Daoy (cell line): ENCODE measurements at regions not wholly inside any gene's neighbourhood (a gene's known extent, or its start where the extent isn't known, plus 50 kb on each side); places are given as distances from the start of the nearest gene placed in this dataset.
"Not testable (repeated sequence)": the region's sequence is repeated elsewhere in the genome, so short reads cannot be mapped to it uniquely, and the experiment has no call there.

Experiments used
- DNase-seq: peaks from one replicate; pipeline ENCODE4 v3.0.0-alpha.2; 2015; ENCODE audit warnings: low read depth

DNA sequence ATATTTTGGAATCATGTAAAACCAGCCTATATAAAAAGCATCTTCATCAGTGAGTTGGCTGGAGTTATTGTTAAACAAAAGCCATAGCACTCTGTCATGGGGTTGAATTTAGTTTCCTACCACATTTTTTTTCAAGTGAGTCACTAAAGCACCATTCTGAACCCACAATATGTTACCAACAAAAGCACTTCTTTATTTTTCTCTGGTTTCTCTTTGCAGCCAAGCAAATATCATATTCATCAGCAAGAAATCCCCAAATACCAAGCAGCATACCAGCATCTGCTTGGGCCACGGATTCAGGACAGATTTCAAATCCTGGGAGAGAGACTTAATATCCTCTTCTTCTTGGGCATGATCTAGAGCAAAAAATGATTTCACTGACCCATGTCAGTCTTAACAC lies 441.4 kb downstream of the BCKDHB start:
- DNase-seq, result peak; percentile 62

DNA sequence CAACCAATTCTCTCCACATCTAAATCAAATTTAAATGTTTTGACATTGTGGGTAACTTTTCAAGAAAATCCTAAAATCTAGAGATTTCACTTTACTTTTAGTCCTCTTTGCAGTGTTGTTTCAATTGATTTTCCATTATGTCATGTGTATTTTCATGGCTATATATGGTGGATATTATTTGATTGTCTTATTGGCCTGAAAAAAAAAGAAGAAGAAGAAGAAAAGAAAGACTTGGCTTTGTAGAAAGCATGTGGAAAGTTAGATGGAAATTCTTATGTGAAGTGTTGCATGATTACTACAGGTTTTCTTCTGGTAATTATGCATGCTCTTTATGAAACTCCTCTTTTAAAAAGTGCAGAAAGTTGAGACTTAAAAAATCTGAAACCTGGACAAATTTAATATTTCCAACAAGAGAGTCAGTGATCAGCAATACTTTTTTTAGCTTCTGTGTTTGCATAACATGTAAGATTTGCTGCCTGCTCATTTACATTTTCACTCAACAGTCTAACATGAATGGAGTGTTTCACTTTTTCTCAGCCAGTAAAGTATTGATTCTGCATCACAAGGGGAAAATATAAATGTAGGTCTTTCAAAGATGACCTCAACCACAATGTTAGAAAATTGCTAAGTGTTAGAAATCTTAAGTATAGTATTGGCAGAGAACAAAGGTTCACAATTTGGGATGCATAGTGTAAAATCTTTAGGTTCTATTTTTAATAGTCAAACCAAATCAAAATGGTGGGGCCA lies 438.7 kb downstream of the BCKDHB start:
- no peak for DNase-seq

DNA sequence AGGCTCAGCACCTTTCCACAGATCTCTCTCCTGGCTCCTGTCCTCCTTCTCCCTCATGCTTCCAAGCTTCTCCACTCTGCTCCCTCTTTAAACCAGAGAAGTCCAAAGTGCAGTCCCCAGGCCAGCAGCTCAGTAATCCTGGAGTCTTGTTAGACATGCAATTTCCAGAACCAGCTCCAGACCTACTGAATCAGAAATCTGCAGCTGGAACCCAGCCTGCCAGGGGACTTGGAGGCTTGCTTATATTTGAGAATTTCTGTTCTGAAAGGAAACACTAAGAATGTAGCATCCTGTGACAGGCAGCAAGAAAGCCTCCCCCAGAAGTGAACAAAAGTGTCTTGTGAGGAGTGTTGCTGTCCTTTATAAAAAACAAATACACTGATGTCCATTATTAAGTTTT lies 438.1 kb downstream of the BCKDHB start:
- DNase-seq, result no peak

DNA sequence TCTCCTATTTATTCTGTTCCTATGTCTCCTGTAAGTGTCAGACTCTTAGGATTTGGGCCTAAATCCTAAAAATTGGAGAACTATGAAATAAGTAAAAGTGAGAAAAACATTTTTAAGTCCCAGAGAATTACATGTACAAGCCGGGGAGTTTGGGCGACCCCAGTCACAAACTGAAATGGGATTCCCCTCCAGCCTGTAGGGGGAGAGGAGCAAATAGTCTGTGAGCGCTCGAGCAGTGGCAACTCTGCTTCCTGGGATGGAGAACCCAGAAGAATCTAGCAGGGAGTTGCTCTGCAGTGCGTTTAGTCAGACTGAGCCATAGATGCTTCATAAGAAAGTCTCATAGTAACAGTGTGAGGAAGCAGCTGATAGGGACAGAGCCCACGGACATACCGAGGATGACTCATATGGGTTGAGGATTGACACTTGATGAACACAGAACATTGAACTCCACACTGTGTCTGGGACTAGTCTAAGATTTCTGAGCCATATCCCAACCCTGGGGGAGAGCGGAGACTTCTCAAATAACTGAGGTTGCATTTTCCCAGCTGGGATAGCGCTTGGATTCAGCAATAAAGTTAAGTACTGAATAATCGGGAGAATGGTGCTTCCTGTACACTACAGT lies 437.2 kb downstream of the BCKDHB start:
- DNase-seq, result peak; percentile 69

DNA sequence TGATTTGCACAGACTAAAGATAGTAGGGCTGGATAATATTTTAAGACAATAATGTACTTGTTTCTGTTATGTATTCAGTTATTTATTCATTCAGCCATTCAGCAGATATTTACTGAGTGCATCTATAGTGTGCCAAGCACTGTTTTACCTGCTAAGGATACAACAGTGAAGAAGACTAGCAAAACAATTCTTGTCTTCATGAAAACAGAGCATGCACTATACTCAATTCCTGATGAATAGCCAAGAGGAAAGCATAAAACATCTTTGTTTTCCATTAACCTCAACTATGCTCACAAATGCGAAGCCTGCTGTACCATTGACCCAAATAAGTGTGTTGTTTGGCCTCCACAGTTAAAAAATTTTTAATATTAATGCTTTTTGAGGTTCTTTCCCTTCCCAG lies 436.7 kb downstream of the BCKDHB start:
- DNase-seq, result no peak

DNA sequence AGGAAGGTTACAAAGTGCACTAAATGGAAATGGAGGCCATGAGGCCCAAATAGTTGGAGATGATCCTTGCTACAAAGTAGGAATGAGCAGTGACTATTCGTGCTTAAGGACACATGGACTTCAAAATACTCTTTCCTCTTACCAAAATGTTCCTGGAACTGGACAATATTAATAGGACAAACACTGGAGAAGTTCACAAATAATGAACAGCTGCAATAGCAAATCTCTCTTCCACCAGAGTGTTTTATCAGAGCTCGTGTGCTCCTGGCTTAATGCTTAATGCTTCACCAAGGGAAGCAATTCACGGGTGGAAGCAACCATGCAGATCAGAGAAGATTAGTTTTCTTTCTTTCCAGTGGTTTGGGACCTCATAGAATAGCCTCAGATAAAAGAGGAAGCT lies 435.4 kb downstream of the BCKDHB start:
- DNase-seq, result no peak

DNA sequence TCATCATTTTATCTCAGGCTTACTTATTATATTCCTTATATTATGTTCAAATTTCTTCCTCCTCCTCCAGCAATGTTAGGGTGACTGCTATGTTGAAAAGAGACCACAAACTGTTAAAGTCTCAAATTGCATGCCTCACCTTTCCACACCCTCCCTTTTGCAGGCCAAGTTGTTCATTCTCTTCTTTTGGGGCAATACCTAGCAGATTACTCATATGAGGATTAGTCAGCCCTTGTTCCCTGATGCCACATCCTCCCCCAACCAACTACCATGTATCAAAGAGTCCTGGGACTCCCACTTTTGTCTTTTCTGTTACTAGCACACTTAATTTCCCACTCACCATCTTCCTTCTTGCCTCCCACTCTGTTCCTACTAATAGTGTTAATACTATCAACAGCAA lies 434.7 kb downstream of the BCKDHB start:
- peak; percentile 90 for DNase-seq

DNA sequence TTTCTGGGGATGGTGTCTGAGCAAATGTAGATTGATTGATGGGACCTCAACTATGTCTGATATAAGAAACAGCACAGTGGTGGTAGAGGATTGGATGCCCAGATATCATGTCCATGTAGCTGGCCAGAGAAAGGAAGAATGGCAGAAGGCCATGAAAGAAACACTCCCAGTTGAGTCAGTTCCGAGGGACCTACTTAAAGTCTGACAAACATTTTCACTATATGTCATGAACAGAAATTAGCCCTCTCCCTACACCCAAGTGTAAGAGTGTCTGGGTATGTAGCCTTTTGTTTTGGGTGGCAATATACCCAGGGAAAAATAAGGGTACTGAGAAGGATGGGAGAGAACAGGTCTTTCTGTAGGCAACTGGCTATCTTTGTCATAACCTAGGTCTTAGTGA lies 434.2 kb downstream of the BCKDHB start:
- DNase-seq, result peak; percentile 20

DNA sequence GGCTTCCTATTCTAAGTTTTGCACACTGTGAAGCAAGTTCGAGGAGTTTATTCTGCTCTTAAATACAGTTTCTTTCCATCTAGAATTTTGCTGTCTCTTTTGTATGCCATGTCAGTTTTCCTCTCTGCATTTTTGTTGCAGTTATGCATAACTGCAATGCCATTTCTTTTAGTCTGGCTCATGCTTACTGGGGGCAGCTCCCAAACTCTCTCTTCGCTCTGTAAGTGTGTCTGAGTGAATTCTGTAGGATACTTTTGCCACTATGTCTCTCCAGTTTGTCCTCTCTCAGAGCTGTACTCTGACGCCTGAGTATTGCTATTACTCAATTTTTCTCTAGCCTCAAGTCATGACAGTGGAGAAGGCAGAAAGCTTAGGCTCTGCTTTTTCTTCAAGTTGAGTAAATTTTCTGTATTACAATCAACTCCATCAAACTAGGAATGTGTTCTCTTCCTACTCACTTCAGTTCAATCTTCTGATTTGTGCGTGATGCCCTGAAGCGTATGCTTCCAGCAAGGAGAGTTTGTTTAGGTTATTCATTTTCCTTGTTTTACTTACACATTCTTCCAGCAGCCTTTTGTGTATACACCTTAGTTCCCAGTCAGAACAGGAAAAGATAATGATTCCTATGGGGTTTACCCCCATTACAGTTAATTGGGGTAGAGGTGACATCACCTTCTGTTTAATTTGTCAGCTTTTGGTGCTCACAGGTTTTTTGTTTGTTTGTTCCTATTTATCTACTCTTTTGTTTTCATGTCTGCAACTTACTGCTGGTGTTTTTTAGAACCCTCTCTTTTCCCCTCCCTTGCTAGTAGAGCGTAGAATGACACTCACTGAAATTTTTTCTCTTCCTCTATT lies 430.9 kb downstream of the BCKDHB start:
- no peak for DNase-seq

DNA sequence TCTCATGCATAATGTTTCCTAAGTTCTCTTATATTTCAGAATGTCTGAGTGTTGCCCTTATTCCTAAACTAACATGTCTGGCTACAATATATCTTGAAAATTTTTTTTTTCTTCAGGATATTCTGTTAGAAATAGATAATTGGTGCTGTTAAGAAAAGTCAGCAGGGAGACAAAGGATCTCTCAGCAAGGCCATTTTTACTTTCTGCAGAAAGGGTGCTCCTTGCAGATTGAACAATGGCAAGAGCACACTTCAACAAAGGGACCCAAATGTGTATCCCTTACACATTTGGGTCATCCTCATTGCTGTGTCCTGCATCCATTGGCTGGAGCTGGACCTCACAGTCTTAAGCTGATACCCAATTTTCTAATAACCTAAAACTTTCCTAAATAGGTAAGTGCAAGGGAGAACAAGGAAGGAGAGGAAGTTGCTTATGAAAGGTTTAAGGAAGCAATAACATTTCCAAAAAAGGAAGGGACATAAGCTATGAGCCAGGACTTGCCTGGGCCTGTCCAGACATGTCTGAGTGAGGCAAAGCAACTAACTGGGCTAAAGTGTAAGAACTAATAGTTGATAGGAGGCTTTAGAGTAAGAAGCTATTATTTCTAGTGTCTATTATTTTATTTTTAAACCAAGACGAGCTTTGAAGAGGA lies 429.6 kb downstream of the BCKDHB start:
- DNase-seq, result no peak

DNA sequence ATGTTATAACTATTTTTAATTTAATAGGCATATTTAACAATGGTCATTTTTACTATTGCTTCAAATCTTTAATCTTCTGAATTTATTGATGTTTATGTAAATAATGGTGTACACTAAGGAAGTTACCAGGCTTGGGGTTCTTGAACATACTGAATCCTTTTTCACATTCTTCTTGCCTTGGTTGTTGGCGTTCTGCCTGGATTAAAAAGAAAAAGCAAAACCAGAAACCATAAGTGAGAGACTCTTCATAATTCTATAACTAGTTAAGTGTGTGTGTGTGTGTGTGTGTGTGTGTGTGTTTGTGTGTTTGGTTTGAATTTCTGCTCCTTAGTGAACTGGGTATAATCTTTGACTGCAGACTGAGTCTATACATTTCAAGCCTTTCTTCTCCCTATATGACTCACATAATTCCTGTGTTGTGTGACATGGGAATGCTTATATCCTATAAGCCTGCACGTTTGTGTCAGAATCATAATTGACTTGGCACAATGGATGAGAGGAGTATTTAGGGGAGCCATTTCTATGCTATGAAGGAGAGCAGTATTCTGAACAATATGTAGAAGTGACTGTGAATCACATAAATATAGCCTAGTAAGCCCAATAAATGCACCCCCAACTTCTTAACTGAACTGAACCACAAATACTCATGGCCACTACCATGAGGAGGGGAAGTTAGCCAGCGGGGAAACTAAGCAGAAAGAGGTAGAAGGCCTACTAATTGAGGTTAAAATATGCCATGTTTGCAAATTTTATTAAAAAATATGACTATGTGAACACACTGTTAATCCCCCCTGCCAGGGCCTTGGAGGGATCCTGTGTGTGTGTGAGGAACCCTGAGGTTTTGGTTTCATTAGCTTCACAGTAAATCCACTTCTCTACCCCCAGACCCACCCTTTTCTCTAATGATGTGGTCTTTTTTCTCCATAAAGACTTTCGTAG lies 425.5 kb downstream of the BCKDHB start:
- no peak for DNase-seq

DNA sequence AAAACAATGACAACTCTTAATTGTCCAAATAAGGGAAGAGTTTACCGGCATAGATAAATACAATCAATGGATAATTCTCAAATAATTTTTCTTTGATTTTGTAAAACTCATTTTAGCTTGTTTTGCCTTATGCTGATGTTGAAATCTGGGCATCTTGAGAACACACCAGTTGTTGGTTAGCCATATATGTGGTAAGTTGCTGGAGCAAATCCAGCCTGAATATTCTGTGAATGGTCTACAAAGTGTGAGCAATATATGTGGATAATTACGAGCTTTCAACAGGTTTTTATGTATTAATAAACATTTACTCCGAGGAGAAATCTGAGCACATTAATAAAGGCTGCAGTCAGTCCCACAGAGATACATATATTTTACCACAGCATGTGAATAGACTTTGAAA lies 423.6 kb downstream of the BCKDHB start:
- no peak for DNase-seq

DNA sequence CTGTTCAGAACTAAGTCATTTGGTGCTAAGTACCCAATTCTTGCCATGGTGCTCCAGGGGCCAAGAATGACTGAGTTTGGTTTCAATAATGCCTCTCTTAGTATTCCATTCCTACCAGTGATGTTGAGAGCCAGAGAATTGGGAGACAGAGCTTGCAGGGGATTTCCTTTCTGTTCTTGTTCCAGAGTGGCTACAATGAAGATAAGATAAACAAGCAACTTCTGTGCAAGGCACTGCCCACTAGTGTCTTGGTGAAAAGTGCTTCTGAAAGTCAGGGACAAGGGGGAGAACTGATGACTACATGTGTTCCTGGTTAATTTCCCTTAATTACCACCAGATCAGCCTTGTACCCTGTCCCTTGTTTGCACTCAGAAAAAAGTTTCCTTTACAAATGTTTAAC lies 421.6 kb downstream of the BCKDHB start:
- no peak for DNase-seq

DNA sequence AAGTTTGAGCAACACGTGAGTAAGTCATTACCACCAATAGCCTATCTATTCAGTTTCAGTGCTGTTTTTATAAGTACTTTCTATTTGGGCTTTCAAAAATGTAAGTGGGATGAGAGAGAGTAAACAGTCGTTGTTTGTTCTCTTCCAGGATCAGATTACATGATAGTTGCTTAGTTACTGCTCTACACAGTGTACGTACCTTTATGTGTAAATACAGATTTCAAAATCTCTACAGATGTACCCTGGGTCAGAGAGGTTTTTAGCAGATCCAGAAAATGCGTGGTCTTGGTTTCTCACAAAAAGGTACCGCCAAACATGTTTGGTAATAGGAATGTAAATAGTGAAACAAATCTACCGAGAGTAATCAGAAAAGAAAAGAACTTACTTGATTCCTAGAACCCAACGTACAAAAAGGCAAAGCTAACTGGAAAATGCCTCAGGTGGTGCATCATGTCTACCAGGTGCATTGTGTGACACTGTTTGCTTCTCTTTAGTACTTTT lies 421.1 kb downstream of the BCKDHB start:
- DNase-seq, result no peak

DNA sequence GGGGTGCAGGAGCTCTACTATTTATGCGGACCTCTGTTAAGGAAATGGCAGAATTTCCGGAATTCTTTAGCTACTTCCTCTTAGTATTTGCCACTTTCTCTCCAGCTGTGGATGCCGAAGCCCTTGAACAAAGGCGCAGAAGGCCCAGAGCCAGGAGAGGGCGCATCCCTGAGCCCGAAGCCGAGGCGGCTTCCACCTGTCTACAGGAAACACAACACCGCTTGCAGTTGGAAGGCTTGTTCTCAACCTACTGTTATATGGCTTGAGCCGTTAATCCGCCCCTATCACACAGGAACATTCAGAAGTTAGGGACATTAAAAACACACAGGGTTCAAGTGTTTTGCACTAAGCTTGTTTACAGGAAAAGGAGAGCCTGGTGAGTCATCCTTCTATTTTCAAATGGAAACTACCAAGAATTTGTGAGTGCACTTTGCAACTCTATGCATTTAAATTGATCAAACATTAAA lies 417.1 kb downstream of the BCKDHB start:
- DNase-seq, result no peak

DNA sequence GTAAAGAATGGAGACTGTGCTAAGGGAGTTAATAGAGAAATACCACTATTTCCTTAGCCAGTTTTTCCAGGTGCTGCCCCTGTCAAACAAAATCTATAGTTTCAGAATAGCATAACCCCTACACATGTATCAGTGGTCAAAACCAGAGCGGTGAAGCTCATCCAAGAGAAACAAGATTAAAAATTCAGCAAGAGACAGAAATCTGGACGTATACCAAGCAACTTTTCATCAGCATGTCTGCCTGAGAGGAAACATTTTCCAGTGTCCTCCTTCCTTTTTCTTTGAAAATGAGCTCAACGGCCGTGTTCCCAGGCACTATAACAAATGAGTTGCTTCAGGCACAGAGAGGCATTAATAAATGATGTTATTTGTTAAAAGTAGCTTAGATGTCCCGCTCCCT lies 416.5 kb downstream of the BCKDHB start:
- no peak for DNase-seq

DNA sequence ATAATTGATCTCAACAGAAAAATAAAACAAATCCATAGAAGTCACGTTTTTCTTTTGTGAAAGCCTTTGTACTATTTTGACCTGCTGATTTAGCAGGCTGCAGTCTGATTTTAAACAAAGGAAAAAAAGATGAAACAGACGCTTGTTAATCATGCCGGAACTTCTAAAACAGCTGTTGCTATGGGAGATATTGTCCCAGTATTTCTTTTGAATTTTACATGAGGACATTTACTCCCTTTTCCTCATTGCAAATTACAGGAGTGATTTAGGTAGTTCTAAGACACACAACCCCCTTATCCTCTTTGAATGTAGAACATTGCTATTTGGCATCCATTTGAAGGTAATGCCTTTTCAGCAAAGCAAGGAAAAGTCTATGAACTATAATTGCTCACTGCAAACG lies 416.1 kb downstream of the BCKDHB start:
- no peak for DNase-seq

DNA sequence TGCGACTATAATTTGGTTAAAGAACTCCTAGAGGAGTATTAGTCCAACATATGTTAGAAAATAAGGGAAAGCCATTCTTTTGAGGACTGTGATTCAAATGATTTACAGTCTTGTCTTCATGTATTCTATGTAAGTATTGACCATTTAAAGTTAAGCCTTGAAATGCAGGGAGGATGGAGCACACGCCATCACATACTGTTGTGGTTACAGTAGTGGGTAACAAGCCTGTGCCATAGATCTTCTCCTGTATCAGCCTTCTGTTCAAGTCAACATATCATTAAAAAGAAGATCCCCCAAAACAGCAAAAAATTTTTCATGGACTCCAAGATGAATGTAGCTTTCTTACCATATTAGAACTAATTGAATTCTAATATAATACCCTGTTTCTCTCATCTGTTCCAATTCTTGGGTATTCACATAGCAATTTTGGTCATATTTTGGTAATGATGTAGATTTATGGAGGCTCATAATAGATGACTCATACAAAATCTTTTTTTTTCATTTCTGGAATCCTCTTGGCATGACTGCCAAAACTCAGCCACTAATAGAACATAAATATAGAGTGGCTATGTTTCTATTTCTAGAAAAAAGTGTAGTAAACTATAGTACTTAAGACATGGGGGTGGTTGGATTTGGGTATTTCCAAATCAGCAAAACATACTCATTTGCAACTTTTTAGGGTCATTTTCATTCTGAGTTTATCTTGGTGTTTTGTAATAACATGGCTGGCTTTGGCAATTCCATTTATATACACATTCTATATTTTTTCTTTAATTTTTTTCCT lies 413.5 kb downstream of the BCKDHB start:
- DNase-seq, result no peak

DNA sequence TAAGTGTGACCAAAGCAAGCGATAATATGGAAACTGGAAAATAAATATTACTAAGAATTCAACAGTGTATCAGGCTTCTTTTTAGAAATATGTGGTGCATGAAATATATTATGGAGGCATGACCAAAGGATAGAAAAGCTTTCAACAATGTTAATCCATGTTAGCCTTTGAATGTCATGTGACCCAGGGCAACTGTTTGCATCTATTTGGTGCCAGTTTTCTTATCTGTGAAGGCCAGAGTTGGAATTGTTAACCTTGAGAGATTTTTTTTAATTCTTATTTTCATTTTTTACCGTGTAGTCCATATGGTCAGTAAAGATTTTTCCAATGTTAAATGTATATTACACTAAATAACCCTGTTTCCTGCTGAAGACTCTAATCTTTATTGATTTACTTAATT lies 411.1 kb downstream of the BCKDHB start:
- DNase-seq, result no peak

DNA sequence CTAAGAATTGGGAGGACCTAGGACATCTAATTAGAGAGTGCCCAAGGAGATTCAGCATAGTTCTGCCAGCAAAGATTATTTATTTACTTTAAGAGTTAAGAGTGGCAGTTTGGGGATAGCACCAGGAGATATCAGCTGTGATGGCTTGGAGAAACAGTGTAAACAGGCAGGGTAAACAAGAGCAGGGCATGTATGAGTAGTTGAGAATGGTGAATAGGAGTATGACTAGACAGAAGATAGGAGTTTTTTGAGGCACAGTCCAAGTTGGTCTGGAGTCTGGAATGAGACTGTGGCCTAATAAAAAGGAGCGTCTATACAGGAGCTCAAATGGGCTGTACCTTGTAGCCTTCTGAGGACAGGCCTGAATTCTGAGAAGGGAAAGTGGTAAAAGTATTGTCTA lies 404.1 kb downstream of the BCKDHB start:
- DNase-seq, result not testable (repeated sequence)
